CD14-positive monocyte (primary cell): ENCODE measurements at regions not wholly inside any gene's neighbourhood (a gene's known extent, or its start where the extent isn't known, plus 50 kb on each side); places are given as distances from the start of the nearest gene placed in this dataset.

Experiments
- DNase-seq, 3 donors: peaks; one replicate each; pipeline ENCODE4 v3.0.0-alpha.2; 2011 to 2022
- H2AFZ ChIP-seq: 2 replicates; pipeline ENCODE4 v1.6.0; 2012; ENCODE audit warnings: mild to moderate bottlenecking, low read depth, low read length, inconsistent platforms; ENCODE audit not compliant: insufficient read depth, poor library complexity, severe bottlenecking
- H3K27ac ChIP-seq, 2 donors: 1 replicate in 1 of 2; 2 replicates in 1 of 2; pipeline ENCODE4 v1.5.1; 2012 to 2013; ENCODE audit warnings: low read length in 2 of 2, control low read depth in 1 of 2, inconsistent platforms in 1 of 2, low read depth in 1 of 2, mild to moderate bottlenecking in 1 of 2
- H3K27me3 ChIP-seq, 2 donors: one replicate each; pipeline versions ENCODE4 v1.6.0 to v1.6.1; 2011 to 2013; ENCODE audit warnings: low read length in 2 of 2; ENCODE audit not compliant: control insufficient read depth in 2 of 2, insufficient read depth in 2 of 2
- H3K36me3 ChIP-seq, 2 donors: replicated peaks in 1 of 2; 1 replicate in 1 of 2; 2 replicates in 1 of 2; pipeline versions ENCODE4 v1.5.1 to v1.6.1; 2012 to 2013; ENCODE audit warnings: low read length in 2 of 2, control low read depth in 1 of 2, inconsistent platforms in 1 of 2, mild to moderate bottlenecking in 1 of 2; ENCODE audit not compliant: insufficient read depth in 2 of 2, control insufficient read depth in 1 of 2
- H3K4me1 ChIP-seq, 2 donors: 1 replicate in 1 of 2; 2 replicates in 1 of 2; pipeline versions ENCODE4 v1.5.1 to v1.6.1; 2012 to 2013; ENCODE audit warnings: low read length in 2 of 2, control low read depth in 1 of 2, inconsistent platforms in 1 of 2, mild to moderate bottlenecking in 1 of 2, moderate library complexity in 1 of 2; ENCODE audit not compliant: insufficient read depth in 2 of 2, control insufficient read depth in 1 of 2
- H3K4me2 ChIP-seq: replicated peaks from 2 replicates; pipeline ENCODE3; 2012; ENCODE audit warnings: low read length, moderate library complexity, mild to moderate bottlenecking; ENCODE audit not compliant: poor library complexity, severe bottlenecking; ENCODE audit errors: extremely low read depth
- H3K4me3 ChIP-seq, 3 experiments: fragments of 200-600 bp in 1 of 3; sonication (generic) in 1 of 3; replicated peaks in 1 of 3; 1 replicate in 2 of 3; 2 replicates in 1 of 3; pipeline ENCODE4 v1.5.1; 2011 to 2013; ENCODE audit warnings: low read length in 3 of 3, mild to moderate bottlenecking in 3 of 3, control low read depth in 2 of 3, low read depth in 2 of 3, inconsistent platforms in 1 of 3, moderate library complexity in 1 of 3
- H3K79me2 ChIP-seq: 2 replicates; pipeline ENCODE4 v1.6.0; 2012; ENCODE audit warnings: mild to moderate bottlenecking, control low read depth, inconsistent platforms, low read length, moderate library complexity; ENCODE audit not compliant: insufficient read depth
- H3K9ac ChIP-seq: 2 replicates; pipeline ENCODE4 v1.6.0; 2017; ENCODE audit warnings: low read length, mild to moderate bottlenecking; ENCODE audit not compliant: insufficient read depth, poor library complexity, severe bottlenecking
- H3K9me3 ChIP-seq, 2 donors: replicated peaks in 1 of 2; 1 replicate in 1 of 2; 2 replicates in 1 of 2; pipeline versions ENCODE4 v1.5.1 to v1.6.1; 2012 to 2013; ENCODE audit warnings: low read length in 2 of 2, control low read depth in 1 of 2; ENCODE audit not compliant: control insufficient read depth in 1 of 2, insufficient read depth in 1 of 2
- H4K20me1 ChIP-seq: 2 replicates; pipeline ENCODE4 v1.6.0; 2012; ENCODE audit warnings: mild to moderate bottlenecking, low read length, control low read depth, moderate library complexity; ENCODE audit not compliant: insufficient read depth
- H3K27ac Mint-ChIP-seq, 7 donors: one replicate each; pipeline ENCODE4 v1.8.0; 2020; ENCODE audit warnings: mild to moderate bottlenecking in 7 of 7, mixed read lengths in 7 of 7, moderate library complexity in 6 of 7, inconsistent platforms in 2 of 7
- H3K27me3 Mint-ChIP-seq, 3 donors: one replicate each; pipeline ENCODE4 v1.8.0; 2021 to 2022; ENCODE audit warnings: low read depth in 3 of 3, mild to moderate bottlenecking in 3 of 3, mixed read lengths in 3 of 3, moderate library complexity in 3 of 3, inconsistent platforms in 1 of 3
- H3K36me3 Mint-ChIP-seq, 2 donors: one replicate each; pipeline ENCODE4 v1.8.0; 2020; ENCODE audit warnings: mixed read lengths in 2 of 2, inconsistent platforms in 1 of 2, mild to moderate bottlenecking in 1 of 2
- H3K4me1 Mint-ChIP-seq: one replicate; pipeline ENCODE4 v1.8.0; 2020; ENCODE audit warnings: mild to moderate bottlenecking, mixed read lengths
- H3K4me3 Mint-ChIP-seq, 2 donors: one replicate each; pipeline ENCODE4 v1.8.0; 2020; ENCODE audit warnings: mild to moderate bottlenecking in 2 of 2, mixed read lengths in 2 of 2, moderate library complexity in 1 of 2
- H3K9me3 Mint-ChIP-seq, 7 donors: one replicate each; pipeline ENCODE4 v1.8.0; 2020 to 2022; ENCODE audit warnings: mixed read lengths in 7 of 7, mild to moderate bottlenecking in 6 of 7, moderate library complexity in 6 of 7, inconsistent platforms in 2 of 7
- WGBS: methylation state at CpG from one replicate; pipeline ENCODE4 v1.1.5; 2013; ENCODE audit warnings: missing lambda C conversion rate; ENCODE audit not compliant: insufficient coverage; 5-methylcytosine and 5-hydroxymethylcytosine counted together
- intact Hi-C, 2 donors: fragments of 100-400 bp; cut with micrococcal nuclease; formaldehyde crosslinking; loops; one replicate each; pipeline versions ENCODE4 v1.15.0 to v1.15.1; 2023
- TF ChIP-seq, protein P1 (sequence below): fragments of 200-600 bp; IDR thresholded peaks from one replicate; pipeline ENCODE4 v1.8.0; 2022; ENCODE audit warnings: antibody characterized with exemption, mild to moderate bottlenecking

DNA sequence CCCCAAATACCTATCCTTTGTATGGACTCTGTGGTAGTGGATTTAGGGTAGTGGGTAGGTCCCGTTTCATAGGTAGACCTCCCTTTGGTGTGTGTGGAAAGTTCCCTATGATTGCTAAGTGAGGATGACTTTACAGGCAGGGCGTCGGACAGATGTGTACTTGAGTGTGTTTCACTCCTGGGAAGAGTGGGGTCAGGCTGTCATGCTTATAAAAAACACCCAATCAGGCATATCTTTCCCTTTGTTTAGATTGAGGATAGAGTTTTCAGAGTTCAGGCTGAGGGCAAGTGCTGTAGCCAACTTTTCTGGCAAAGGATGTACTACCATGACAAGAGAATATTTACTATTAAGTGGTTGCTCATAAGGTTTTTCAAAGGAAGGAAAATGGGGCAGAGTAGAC lies 242.0 kb downstream of the YTHDC2 start:
- H3K4me2 ChIP-seq = no peak overlapping the region
- H3K36me3 ChIP-seq = no peaks in the 10 kb centered on the region
- WGBS = no CpG with 5 or more reads among the region's 3 CpGs
- no peak overlapping the region for H3K27ac ChIP-seq
- no peak overlapping the region for H3K9ac ChIP-seq
- no peaks in the 10 kb centered on the region for H3K4me1 ChIP-seq
- no peak overlapping the region for H3K4me3 ChIP-seq
- H4K20me1 ChIP-seq = no peaks in the 10 kb centered on the region
- Mint-ChIP-seq H3K4me1 (no peaks in the 10 kb centered on the region), H3K27me3 (peaks cover 0 to 4% (median 1%) of the 10 kb centered on the region in 3 donors), H3K9me3 (peaks cover 0 to 16% (median 5%) of the 10 kb centered on the region in 7 donors), H3K36me3 (no peaks in the 10 kb centered on the region), H3K27ac (peak overlapping the region in 1 of 7 donors; percentile 43), H3K4me3 (no peak overlapping the region)
- H2AFZ ChIP-seq = no peak overlapping the region
- intact Hi-C loops = no loop called here
- DNase-seq = no peak
- H3K79me2 ChIP-seq = no peaks in the 10 kb centered on the region
- TF ChIP-seq, protein P1, sequence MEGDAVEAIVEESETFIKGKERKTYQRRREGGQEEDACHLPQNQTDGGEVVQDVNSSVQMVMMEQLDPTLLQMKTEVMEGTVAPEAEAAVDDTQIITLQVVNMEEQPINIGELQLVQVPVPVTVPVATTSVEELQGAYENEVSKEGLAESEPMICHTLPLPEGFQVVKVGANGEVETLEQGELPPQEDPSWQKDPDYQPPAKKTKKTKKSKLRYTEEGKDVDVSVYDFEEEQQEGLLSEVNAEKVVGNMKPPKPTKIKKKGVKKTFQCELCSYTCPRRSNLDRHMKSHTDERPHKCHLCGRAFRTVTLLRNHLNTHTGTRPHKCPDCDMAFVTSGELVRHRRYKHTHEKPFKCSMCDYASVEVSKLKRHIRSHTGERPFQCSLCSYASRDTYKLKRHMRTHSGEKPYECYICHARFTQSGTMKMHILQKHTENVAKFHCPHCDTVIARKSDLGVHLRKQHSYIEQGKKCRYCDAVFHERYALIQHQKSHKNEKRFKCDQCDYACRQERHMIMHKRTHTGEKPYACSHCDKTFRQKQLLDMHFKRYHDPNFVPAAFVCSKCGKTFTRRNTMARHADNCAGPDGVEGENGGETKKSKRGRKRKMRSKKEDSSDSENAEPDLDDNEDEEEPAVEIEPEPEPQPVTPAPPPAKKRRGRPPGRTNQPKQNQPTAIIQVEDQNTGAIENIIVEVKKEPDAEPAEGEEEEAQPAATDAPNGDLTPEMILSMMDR = no peak
- H3K9me3 ChIP-seq = peaks cover 0 to 6% of the 10 kb centered on the region in 2 donors
- no peaks in the 10 kb centered on the region for H3K27me3 ChIP-seq

DNA sequence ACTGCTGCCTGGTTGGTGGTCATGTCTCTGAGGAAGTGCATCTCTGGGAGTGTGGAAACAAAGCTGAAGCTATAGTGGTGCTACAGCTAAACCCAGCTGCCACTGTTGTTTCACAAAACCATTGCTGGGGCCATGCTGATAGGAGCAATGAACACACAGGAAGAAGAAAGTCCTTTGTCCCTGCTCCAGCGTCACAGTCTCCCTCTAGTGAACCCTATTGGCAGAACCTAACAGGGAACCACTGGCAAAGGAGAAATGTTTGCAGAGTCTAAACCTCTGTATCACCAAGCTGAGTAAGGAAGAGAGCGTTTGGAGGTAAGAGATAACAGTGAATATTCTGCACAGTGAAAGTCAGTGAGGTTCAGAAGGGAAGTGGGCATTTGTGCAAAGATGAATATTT lies 244.0 kb downstream of the YTHDC2 start:
- peaks cover 0 to 6% of the 10 kb centered on the region in 2 donors for H3K9me3 ChIP-seq
- intact Hi-C loops = no loop called here
- no peaks in the 10 kb centered on the region for H3K4me1 ChIP-seq
- H3K27ac ChIP-seq = no peak overlapping the region
- no peak overlapping the region for H3K4me3 ChIP-seq
- no peak for DNase-seq
- Mint-ChIP-seq H3K9me3 (peaks cover 0 to 13% (median 3%) of the 10 kb centered on the region in 7 donors), H3K27ac (no peak overlapping the region), H3K4me1 (no peaks in the 10 kb centered on the region), H3K4me3 (no peak overlapping the region), H3K27me3 (peaks cover 0 to 1% (median 0%) of the 10 kb centered on the region in 3 donors), H3K36me3 (no peaks in the 10 kb centered on the region)
- no peak overlapping the region for H2AFZ ChIP-seq
- no peaks in the 10 kb centered on the region for H3K36me3 ChIP-seq
- no peaks in the 10 kb centered on the region for H3K27me3 ChIP-seq
- H3K9ac ChIP-seq = no peak overlapping the region
- WGBS = no CpG with 5 or more reads among the region's 2 CpGs
- H3K4me2 ChIP-seq = no peak overlapping the region
- H3K79me2 ChIP-seq = no peaks in the 10 kb centered on the region
- no peaks in the 10 kb centered on the region for H4K20me1 ChIP-seq
- TF ChIP-seq, protein P1 = no peak
